ENCODE measurements at regions not wholly inside any gene's neighbourhood (a gene's known extent, or its start where the extent isn't known, plus 50 kb on each side); places are given as distances from the start of the nearest gene placed in this dataset.

GRCh38 chr12:107436836-107437235 is 248.8 kb upstream of the PWP1 start:
- TF ChIP-seq, protein P1, sequence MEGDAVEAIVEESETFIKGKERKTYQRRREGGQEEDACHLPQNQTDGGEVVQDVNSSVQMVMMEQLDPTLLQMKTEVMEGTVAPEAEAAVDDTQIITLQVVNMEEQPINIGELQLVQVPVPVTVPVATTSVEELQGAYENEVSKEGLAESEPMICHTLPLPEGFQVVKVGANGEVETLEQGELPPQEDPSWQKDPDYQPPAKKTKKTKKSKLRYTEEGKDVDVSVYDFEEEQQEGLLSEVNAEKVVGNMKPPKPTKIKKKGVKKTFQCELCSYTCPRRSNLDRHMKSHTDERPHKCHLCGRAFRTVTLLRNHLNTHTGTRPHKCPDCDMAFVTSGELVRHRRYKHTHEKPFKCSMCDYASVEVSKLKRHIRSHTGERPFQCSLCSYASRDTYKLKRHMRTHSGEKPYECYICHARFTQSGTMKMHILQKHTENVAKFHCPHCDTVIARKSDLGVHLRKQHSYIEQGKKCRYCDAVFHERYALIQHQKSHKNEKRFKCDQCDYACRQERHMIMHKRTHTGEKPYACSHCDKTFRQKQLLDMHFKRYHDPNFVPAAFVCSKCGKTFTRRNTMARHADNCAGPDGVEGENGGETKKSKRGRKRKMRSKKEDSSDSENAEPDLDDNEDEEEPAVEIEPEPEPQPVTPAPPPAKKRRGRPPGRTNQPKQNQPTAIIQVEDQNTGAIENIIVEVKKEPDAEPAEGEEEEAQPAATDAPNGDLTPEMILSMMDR (conservative IDR thresholded peaks at IDR 0.05; ENCODE audit: low read depth in 2 of 2): no peak
- TF ChIP-seq EZH2phosphoT487 (IDR thresholded peaks at IDR 0.05; ENCODE audit: unreplicated experiment): no peak
- TF ChIP-seq CREB1 (CRISPR knock-in tag; IDR thresholded peaks at IDR 0.05; ENCODE audit: low read depth): no peak
- TF ChIP-seq ETS1 (IDR thresholded peaks at IDR 0.05): no peak
- no peak for TF ChIP-seq EZH2 (IDR thresholded peaks at IDR 0.05; ENCODE audit: low read depth, unreplicated experiment)
- TF ChIP-seq JUNB (IDR thresholded peaks at IDR 0.05; ENCODE audit: unreplicated experiment): no peak
- TF ChIP-seq ZNF114 (CRISPR knock-in tag; IDR thresholded peaks at IDR 0.05): no peak
- TF ChIP-seq POLR2AphosphoS5 (IDR thresholded peaks at IDR 0.05; ENCODE audit: low read depth): no peak
- no peak for TF ChIP-seq ZNF462 (CRISPR knock-in tag; IDR thresholded peaks at IDR 0.05)
- no peak for TF ChIP-seq REST (IDR thresholded peaks at IDR 0.05; ENCODE audit: unreplicated experiment)
- no peak for TF ChIP-seq STAT1 (IDR thresholded peaks at IDR 0.05; ENCODE audit: unreplicated experiment)
- TF ChIP-seq NANOG (IDR thresholded peaks at IDR 0.05; ENCODE audit: borderline replicate concordance): no peak
- TF ChIP-seq ZNF331 (CRISPR knock-in tag; IDR thresholded peaks at IDR 0.05; ENCODE audit: low read depth): no peak

All from GM23338 (cell line).